SU-DHL-6 (cell line): ENCODE measurements at regions not wholly inside any gene's neighbourhood (a gene's known extent, or its start where the extent isn't known, plus 50 kb on each side); places are given as distances from the start of the nearest gene placed in this dataset.

ENCODE experiments used
- H2AFZ ChIP-seq: fragments of 200-600 bp; sonication (generic); 2 replicates; pipeline ENCODE4 v1.6.1; 2014; ENCODE audit warnings: low read depth, mild to moderate bottlenecking, moderate library complexity, mixed read lengths, antibody characterized with exemption, low read length; ENCODE audit not compliant: severe bottlenecking
- H3F3A ChIP-seq: fragments of 200-600 bp; shearing (Covaris generic); 2 replicates; pipeline ENCODE4 v1.6.0; 2016; ENCODE audit warnings: antibody characterized with exemption, mild to moderate bottlenecking; ENCODE audit not compliant: insufficient read depth
- H3K27ac ChIP-seq: fragments of 200-600 bp; sonication (generic); 2 replicates; pipeline ENCODE4 v1.5.1; 2016; ENCODE audit warnings: low read depth, mild to moderate bottlenecking, low read length, moderate library complexity, mixed read lengths
- H3K27me3 ChIP-seq: fragments of 200-600 bp; sonication (generic), shearing (Covaris generic); 2 replicates; pipeline ENCODE4 v1.6.0; 2014; ENCODE audit warnings: mild to moderate bottlenecking, low read length
- H3K36me3 ChIP-seq: fragments of 200-600 bp; sonication (generic); 2 replicates; pipeline ENCODE4 v1.6.1; 2014; ENCODE audit warnings: mild to moderate bottlenecking, low read length, mixed read lengths
- H3K4me2 ChIP-seq: fragments of 300-600, 200-600 bp; shearing (Covaris generic), sonication (generic); 2 replicates; pipeline ENCODE4 v1.6.0; 2014; ENCODE audit warnings: low read length, low read depth, mild to moderate bottlenecking; ENCODE audit not compliant: poor library complexity, severe bottlenecking
- H3K4me3 ChIP-seq: fragments of 200-600 bp; sonication (generic); 2 replicates; pipeline ENCODE4 v1.5.1; 2014; ENCODE audit warnings: antibody characterized with exemption, low read length, mild to moderate bottlenecking, mixed read lengths; ENCODE audit not compliant: insufficient read depth, poor library complexity, severe bottlenecking
- H3K79me2 ChIP-seq: fragments of 200-600 bp; sonication (generic); 2 replicates; pipeline ENCODE4 v1.6.1; 2014; ENCODE audit warnings: mild to moderate bottlenecking, low read length, moderate library complexity; ENCODE audit not compliant: insufficient read depth
- H3K9ac ChIP-seq: fragments of 200-600 bp; sonication (generic); 2 replicates; pipeline ENCODE4 v1.7.0; 2014; ENCODE audit warnings: mild to moderate bottlenecking, low read length
- H3K9me2 ChIP-seq: fragments of 200-600 bp; sonication (generic); replicated peaks from 2 replicates; pipeline ENCODE4 v1.6.1; 2014; ENCODE audit warnings: low read length; ENCODE audit not compliant: insufficient read depth
- H3K9me3 ChIP-seq: fragments of 200-600 bp; sonication (generic); 2 replicates; pipeline ENCODE4 v1.6.1; 2014; ENCODE audit warnings: low read length, mixed read lengths; ENCODE audit not compliant: insufficient read depth
- H4K20me1 ChIP-seq: fragments of 200-600 bp; sonication (generic); 2 replicates; pipeline ENCODE4 v1.6.1; 2014; ENCODE audit warnings: low read depth, mild to moderate bottlenecking, antibody characterized with exemption, low read length, moderate library complexity, mixed read lengths
- CTCF ChIP-seq: fragments of 200-600 bp; sonication (generic); IDR thresholded peaks from one replicate; pipeline ENCODE4 v1.5.1; 2017; ENCODE audit warnings: antibody characterized with exemption, mild to moderate bottlenecking, low read length, moderate library complexity; ENCODE audit not compliant: insufficient read depth, poor library complexity, severe bottlenecking
- EZH2phosphoT487 ChIP-seq: fragments of 200-600 bp; sonication (generic), shearing (Covaris generic); conservative IDR thresholded peaks from 2 replicates; pipeline ENCODE4 v1.6.1; 2018; ENCODE audit warnings: mild to moderate bottlenecking, antibody characterized with exemption, low read length, moderate library complexity, mixed read lengths

GRCh38 chr5:85549229-85549628, 1068.5 kb upstream of the COX7C start:
- no peaks in the 10 kb centered on the region for H3F3A ChIP-seq
- H3K36me3 ChIP-seq: no peaks in the 10 kb centered on the region
- no peak overlapping the region for H3K4me3 ChIP-seq
- H3K9me3 ChIP-seq: no peaks in the 10 kb centered on the region
- no peak overlapping the region for H3K27ac ChIP-seq
- no peaks in the 10 kb centered on the region for H3K79me2 ChIP-seq
- no peaks in the 10 kb centered on the region for H3K9me2 ChIP-seq
- no peaks in the 10 kb centered on the region for H4K20me1 ChIP-seq
- no peak overlapping the region for H3K4me2 ChIP-seq
- no peak overlapping the region for H2AFZ ChIP-seq
- H3K9ac ChIP-seq: no peak overlapping the region
- no peaks in the 10 kb centered on the region for H3K27me3 ChIP-seq
- TF ChIP-seq EZH2phosphoT487 (no peak), CTCF (no peak)

GRCh38 chr5:85549836-85550599, 1067.7 kb upstream of the COX7C start:
- H3K27me3 ChIP-seq: no peaks in the 10 kb centered on the region
- no peaks in the 10 kb centered on the region for H4K20me1 ChIP-seq
- no peaks in the 10 kb centered on the region for H3F3A ChIP-seq
- no peaks in the 10 kb centered on the region for H3K9me3 ChIP-seq
- no peak overlapping the region for H3K27ac ChIP-seq
- no peak for TF ChIP-seq CTCF
- no peak for TF ChIP-seq EZH2phosphoT487
- no peak overlapping the region for H2AFZ ChIP-seq
- H3K79me2 ChIP-seq: no peaks in the 10 kb centered on the region
- H3K36me3 ChIP-seq: no peaks in the 10 kb centered on the region
- H3K9me2 ChIP-seq: no peaks in the 10 kb centered on the region
- no peak overlapping the region for H3K9ac ChIP-seq
- H3K4me2 ChIP-seq: no peak overlapping the region
- no peak overlapping the region for H3K4me3 ChIP-seq

GRCh38 chr5:85556464-85556863, 1061.3 kb upstream of the COX7C start:
- Histone ChIP-seq H3K4me3 (no peak overlapping the region), H4K20me1 (no peaks in the 10 kb centered on the region), H3K36me3 (no peaks in the 10 kb centered on the region), H3K27ac (no peak overlapping the region), H3K9me3 (no peaks in the 10 kb centered on the region), H3K4me2 (no peak overlapping the region), H3F3A (no peaks in the 10 kb centered on the region), H2AFZ (no peak overlapping the region), H3K9ac (no peak overlapping the region), H3K27me3 (no peaks in the 10 kb centered on the region), H3K9me2 (no peaks in the 10 kb centered on the region), H3K79me2 (no peaks in the 10 kb centered on the region)
- TF ChIP-seq EZH2phosphoT487 (no peak), CTCF (no peak)
